ENCODE measurements at regions not wholly inside any gene's neighbourhood (a gene's known extent, or its start where the extent isn't known, plus 50 kb on each side); places are given as distances from the start of the nearest gene placed in this dataset.

DNA sequence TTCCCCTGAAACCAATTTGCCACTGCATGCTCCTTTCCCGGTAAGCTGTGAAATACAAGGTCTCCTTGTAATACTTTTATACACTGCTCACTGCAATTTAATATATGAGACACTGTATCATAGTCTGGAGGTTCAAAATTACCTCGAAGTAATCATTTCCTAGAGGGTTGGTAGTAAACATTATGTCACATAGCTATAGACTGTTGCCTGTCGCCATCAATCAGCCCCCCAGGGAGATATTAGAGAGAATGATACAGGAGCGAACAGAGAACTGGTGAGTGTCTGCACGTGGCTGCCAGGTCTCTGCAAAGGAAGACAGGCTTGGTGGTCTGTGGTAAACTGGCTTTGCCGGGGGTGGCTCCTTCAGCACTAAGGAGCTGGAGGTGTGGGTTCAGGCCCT lies 165.5 kb upstream of the WSCD2 start:
- Mint-ChIP-seq H3K27ac (no peak overlapping the region), H3K36me3 (ENCODE audit: insufficient read depth) (no peaks in the 10 kb centered on the region), H3K27me3 (peaks cover 17 to 37% of the 10 kb centered on the region in 2 donors), H3K9me3 (no peaks in the 10 kb centered on the region), H3K4me1 (ENCODE audit: low read depth in 2 of 2) (no peaks in the 10 kb centered on the region), H3K4me3 (no peak overlapping the region)
- ATAC-seq (replicated peaks) (no peak), DNase-seq (no peak)

- no peaks in the 10 kb centered on the region for H3K36me3 Mint-ChIP-seq (ENCODE audit: insufficient read depth)
- H3K4me1 Mint-ChIP-seq (ENCODE audit: low read depth in 2 of 2) = no peaks in the 10 kb centered on the region
- ATAC-seq (replicated peaks) (no peak), DNase-seq (no peak)
- H3K9me3 Mint-ChIP-seq = no peaks in the 10 kb centered on the region
- no peak overlapping the region for H3K27ac Mint-ChIP-seq
- peaks cover 18 to 25% of the 10 kb centered on the region in 2 donors for H3K27me3 Mint-ChIP-seq
- no peak overlapping the region for H3K4me3 Mint-ChIP-seq
These were observed 161.9 kb upstream of the WSCD2 start for GRCh38 chr12:107967170-107967569.

DNA sequence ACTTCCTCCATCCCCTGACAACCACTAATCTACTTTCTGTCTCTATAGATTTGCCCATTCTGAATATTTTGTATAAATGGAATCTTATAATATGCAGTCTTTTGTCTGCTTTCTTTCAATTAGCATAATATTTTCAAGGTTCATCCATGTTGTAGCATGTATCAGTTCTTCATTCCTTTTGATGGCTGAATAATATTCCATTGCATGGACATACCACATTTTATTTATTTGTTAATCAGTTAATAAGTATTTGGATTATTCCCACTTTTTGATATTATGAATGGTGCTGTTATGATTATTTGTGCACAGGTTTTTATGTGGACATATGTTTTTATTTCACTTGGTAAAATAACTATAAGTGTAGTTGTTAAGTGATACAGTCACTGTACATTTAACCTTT lies 155.1 kb upstream of the WSCD2 start:
- H3K36me3 Mint-ChIP-seq (ENCODE audit: insufficient read depth) = no peaks in the 10 kb centered on the region
- H3K4me1 Mint-ChIP-seq (ENCODE audit: low read depth in 2 of 2) = no peaks in the 10 kb centered on the region
- no peak overlapping the region for H3K27ac Mint-ChIP-seq
- H3K27me3 Mint-ChIP-seq = peaks cover 21 to 35% of the 10 kb centered on the region in 2 donors
- no peak for ATAC-seq (replicated peaks)
- DNase-seq = no peak
- H3K9me3 Mint-ChIP-seq = no peaks in the 10 kb centered on the region
- no peak overlapping the region for H3K4me3 Mint-ChIP-seq

DNA sequence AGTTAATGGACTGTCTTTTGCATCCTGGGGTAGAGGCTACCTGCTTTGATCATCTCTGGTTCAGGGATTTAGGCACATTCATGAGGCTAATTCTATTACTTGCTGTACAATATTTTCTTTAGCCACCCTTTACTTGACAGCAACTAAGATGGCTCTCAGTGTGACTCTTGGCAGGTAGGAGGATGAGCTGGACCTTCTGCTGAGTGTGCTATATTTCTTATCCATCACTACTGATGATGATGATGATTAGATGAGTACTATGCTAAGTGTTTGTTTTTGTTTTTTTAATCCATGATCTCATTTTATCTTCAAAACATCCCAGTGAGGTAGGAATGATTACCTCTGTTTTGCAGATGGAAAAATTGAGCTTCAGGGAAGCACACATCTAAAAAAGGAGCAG lies 152.8 kb upstream of the WSCD2 start:
- Mint-ChIP-seq H3K27me3 (peaks cover 30 to 48% of the 10 kb centered on the region in 2 donors), H3K36me3 (ENCODE audit: insufficient read depth) (no peaks in the 10 kb centered on the region), H3K27ac (no peak overlapping the region), H3K9me3 (no peaks in the 10 kb centered on the region), H3K4me3 (no peak overlapping the region), H3K4me1 (ENCODE audit: low read depth in 2 of 2) (no peaks in the 10 kb centered on the region)
- DNase-seq (no peak), ATAC-seq (replicated peaks) (no peak)

- Mint-ChIP-seq H3K36me3 (ENCODE audit: insufficient read depth) (no peaks in the 10 kb centered on the region), H3K4me1 (ENCODE audit: low read depth in 2 of 2) (no peaks in the 10 kb centered on the region), H3K9me3 (no peaks in the 10 kb centered on the region), H3K27ac (no peak overlapping the region), H3K27me3 (peaks cover 33 to 65% of the 10 kb centered on the region in 2 donors), H3K4me3 (no peak overlapping the region)
- no peak for DNase-seq
- ATAC-seq (replicated peaks) = no peak
These were observed 150.9 kb upstream of the WSCD2 start for GRCh38 chr12:107978201-107978600.

- H3K27ac Mint-ChIP-seq = no peak overlapping the region
- H3K9me3 Mint-ChIP-seq = no peaks in the 10 kb centered on the region
- peaks cover 33 to 69% of the 10 kb centered on the region in 2 donors for H3K27me3 Mint-ChIP-seq
- H3K36me3 Mint-ChIP-seq (ENCODE audit: insufficient read depth) = no peaks in the 10 kb centered on the region
- DNase-seq (no peak), ATAC-seq (replicated peaks) (no peak)
- no peaks in the 10 kb centered on the region for H3K4me1 Mint-ChIP-seq (ENCODE audit: low read depth in 2 of 2)
- no peak overlapping the region for H3K4me3 Mint-ChIP-seq
These were observed 150.4 kb upstream of the WSCD2 start for GRCh38 chr12:107978641-107979040.

- H3K27me3 Mint-ChIP-seq = peaks cover 27 to 51% of the 10 kb centered on the region in 2 donors
- H3K27ac Mint-ChIP-seq = no peak overlapping the region
- DNase-seq = no peak
- no peaks in the 10 kb centered on the region for H3K9me3 Mint-ChIP-seq
- no peaks in the 10 kb centered on the region for H3K4me1 Mint-ChIP-seq (ENCODE audit: low read depth in 2 of 2)
- no peak overlapping the region for H3K4me3 Mint-ChIP-seq
- H3K36me3 Mint-ChIP-seq (ENCODE audit: insufficient read depth) = no peaks in the 10 kb centered on the region
- ATAC-seq (replicated peaks) = no peak
These were observed 145.2 kb upstream of the WSCD2 start for GRCh38 chr12:107983756-107984472.

DNA sequence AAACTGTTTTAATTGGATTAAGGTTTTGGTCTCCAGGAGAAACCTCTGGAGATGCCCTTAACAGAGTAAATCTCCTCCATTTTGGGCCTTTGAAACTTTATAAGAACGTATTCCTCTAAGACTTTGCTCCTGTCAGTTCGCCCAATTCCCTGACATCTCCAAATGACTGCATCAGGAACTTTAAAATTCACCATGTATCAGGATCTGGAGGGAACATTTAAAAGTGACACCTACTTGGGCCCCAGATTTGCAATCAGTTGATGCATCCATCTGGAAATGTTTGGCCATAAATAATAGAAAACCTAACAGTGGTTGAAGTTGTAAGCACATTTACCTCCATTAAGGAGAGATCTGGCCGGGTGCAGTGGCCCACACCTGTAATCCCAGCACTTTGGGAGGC lies 144.1 kb upstream of the WSCD2 start:
- no peak overlapping the region for H3K27ac Mint-ChIP-seq
- no peaks in the 10 kb centered on the region for H3K9me3 Mint-ChIP-seq
- H3K27me3 Mint-ChIP-seq = peaks cover 32 to 58% of the 10 kb centered on the region in 2 donors
- no peaks in the 10 kb centered on the region for H3K36me3 Mint-ChIP-seq (ENCODE audit: insufficient read depth)
- no peak overlapping the region for H3K4me3 Mint-ChIP-seq
- H3K4me1 Mint-ChIP-seq (ENCODE audit: low read depth in 2 of 2) = no peaks in the 10 kb centered on the region
- no peak for ATAC-seq (replicated peaks)
- no peak for DNase-seq

DNA sequence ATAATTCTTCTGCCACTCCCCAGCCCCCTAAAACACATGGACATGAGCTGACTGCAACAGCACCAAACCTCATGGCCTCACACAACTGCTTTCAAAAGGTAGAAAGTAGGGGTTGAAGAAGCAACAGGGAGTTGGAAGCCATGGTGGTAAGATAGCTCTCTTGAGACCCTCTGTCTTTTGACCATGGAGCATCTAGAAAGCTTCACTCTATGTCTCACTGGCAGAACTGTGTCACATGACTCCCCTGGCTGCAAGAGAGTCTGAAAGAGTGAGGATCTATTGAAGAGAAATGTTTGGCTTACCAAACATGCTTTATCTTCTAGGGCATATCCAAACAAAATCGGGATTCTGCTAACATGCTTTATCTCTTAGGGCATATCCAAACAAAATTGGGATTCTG lies 142.9 kb upstream of the WSCD2 start:
- peaks cover 33 to 49% of the 10 kb centered on the region in 2 donors for H3K27me3 Mint-ChIP-seq
- H3K4me1 Mint-ChIP-seq (ENCODE audit: low read depth in 2 of 2) = peaks cover 0 to 2% of the 10 kb centered on the region in 2 donors
- no peaks in the 10 kb centered on the region for H3K36me3 Mint-ChIP-seq (ENCODE audit: insufficient read depth)
- H3K4me3 Mint-ChIP-seq = no peak overlapping the region
- H3K27ac Mint-ChIP-seq = no peak overlapping the region
- no peak for ATAC-seq (replicated peaks)
- H3K9me3 Mint-ChIP-seq = no peaks in the 10 kb centered on the region
- DNase-seq = no peak

GRCh38 chr12:107990325-107990724 lies 138.8 kb upstream of the WSCD2 start:
- Mint-ChIP-seq H3K36me3 (ENCODE audit: insufficient read depth) (no peaks in the 10 kb centered on the region), H3K4me1 (ENCODE audit: low read depth in 2 of 2) (peaks cover 0 to 2% of the 10 kb centered on the region in 2 donors), H3K9me3 (no peaks in the 10 kb centered on the region), H3K27ac (no peak overlapping the region), H3K27me3 (peaks cover 23 to 31% of the 10 kb centered on the region in 2 donors), H3K4me3 (no peak overlapping the region)
- DNase-seq = peak; percentile 12 to 43 (median 23)
- peak; percentile 56 for ATAC-seq (replicated peaks)

DNA sequence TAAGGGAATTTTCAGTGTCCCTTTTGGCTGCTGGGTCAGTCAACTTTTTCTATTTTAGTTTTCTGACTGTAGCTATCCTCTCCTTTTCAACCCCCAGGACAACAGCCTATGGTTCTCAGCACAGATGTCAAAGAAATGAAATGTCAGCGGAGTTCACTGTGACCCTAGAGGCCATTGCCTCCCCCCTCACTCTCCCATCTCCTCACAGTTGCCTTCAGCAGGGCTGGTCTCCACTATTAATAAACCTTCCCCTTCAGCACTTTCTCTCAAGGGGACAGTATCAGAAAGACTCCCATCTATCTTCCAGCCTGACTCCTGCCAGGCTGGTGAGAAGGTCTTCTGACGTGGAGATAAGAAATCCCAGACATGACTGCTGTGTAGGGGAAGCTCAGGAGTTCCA lies 137.1 kb upstream of the WSCD2 start:
- peaks cover 0 to 2% of the 10 kb centered on the region in 2 donors for H3K4me1 Mint-ChIP-seq (ENCODE audit: low read depth in 2 of 2)
- ATAC-seq (replicated peaks) = no peak
- H3K27ac Mint-ChIP-seq = no peak overlapping the region
- no peaks in the 10 kb centered on the region for H3K9me3 Mint-ChIP-seq
- no peaks in the 10 kb centered on the region for H3K36me3 Mint-ChIP-seq (ENCODE audit: insufficient read depth)
- no peak for DNase-seq
- no peak overlapping the region for H3K4me3 Mint-ChIP-seq
- peaks cover 28 to 48% of the 10 kb centered on the region in 2 donors for H3K27me3 Mint-ChIP-seq

- no peaks in the 10 kb centered on the region for H3K36me3 Mint-ChIP-seq (ENCODE audit: insufficient read depth)
- no peak for ATAC-seq (replicated peaks)
- no peak for DNase-seq
These were observed 136.1 kb upstream of the WSCD2 start for GRCh38 chr12:107992870-107993451.

GRCh38 chr12:107998863-107999262 lies 130.2 kb upstream of the WSCD2 start:
- no peaks in the 10 kb centered on the region for H3K36me3 Mint-ChIP-seq (ENCODE audit: insufficient read depth)
- no peaks in the 10 kb centered on the region for H3K4me1 Mint-ChIP-seq (ENCODE audit: low read depth in 2 of 2)
- H3K4me3 Mint-ChIP-seq = no peak overlapping the region
- no peak overlapping the region for H3K27ac Mint-ChIP-seq
- peaks cover 37 to 60% of the 10 kb centered on the region in 2 donors for H3K27me3 Mint-ChIP-seq
- peaks cover 0 to 2% of the 10 kb centered on the region in 2 donors for H3K9me3 Mint-ChIP-seq
- ATAC-seq (replicated peaks) (no peak), DNase-seq (no peak)

More at GRCh38 chr12:107992870-107993451, 136.1 kb upstream of the WSCD2 start:
- peaks cover 35 to 56% of the 10 kb centered on the region in 2 donors for H3K27me3 Mint-ChIP-seq
- H3K27ac Mint-ChIP-seq = no peak overlapping the region
- peaks cover 0 to 2% of the 10 kb centered on the region in 2 donors for H3K4me1 Mint-ChIP-seq (ENCODE audit: low read depth in 2 of 2)
- H3K4me3 Mint-ChIP-seq = no peak overlapping the region
- no peaks in the 10 kb centered on the region for H3K9me3 Mint-ChIP-seq

GRCh38 chr12:108000111-108000510 lies 129.0 kb upstream of the WSCD2 start:
- ATAC-seq (replicated peaks) (no peak), DNase-seq (no peak)
- no peak overlapping the region for H3K27ac Mint-ChIP-seq
- H3K4me3 Mint-ChIP-seq = no peak overlapping the region
- no peaks in the 10 kb centered on the region for H3K4me1 Mint-ChIP-seq (ENCODE audit: low read depth in 2 of 2)
- peaks cover 38 to 55% of the 10 kb centered on the region in 2 donors for H3K27me3 Mint-ChIP-seq
- H3K36me3 Mint-ChIP-seq (ENCODE audit: insufficient read depth) = no peaks in the 10 kb centered on the region
- peaks cover 0 to 2% of the 10 kb centered on the region in 2 donors for H3K9me3 Mint-ChIP-seq
